Ovary (tissue), 3 donors: ENCODE measurements at regions not wholly inside any gene's neighbourhood (a gene's known extent, or its start where the extent isn't known, plus 50 kb on each side); places are given as distances from the start of the nearest gene placed in this dataset.

Experiments used
- CTCF ChIP-seq, 3 donors: fragments of 450-650 bp in 2 of 3; fragments of 200-600 bp in 1 of 3; IDR thresholded peaks; one replicate each; pipeline versions ENCODE4 v1.5.1 to v1.8.0; 2016 to 2022; ENCODE audit warnings: antibody characterized with exemption in 3 of 3, mild to moderate bottlenecking in 1 of 3
- EP300 ChIP-seq: sonication (generic); formaldehyde crosslinking; IDR thresholded peaks from one replicate; pipeline ENCODE4 v1.6.1; 2017; ENCODE audit warnings: antibody characterized with exemption
- POLR2A ChIP-seq: fragments of 450-650 bp; IDR thresholded peaks from one replicate; pipeline ENCODE4 v1.6.1; 2017; ENCODE audit warnings: antibody characterized with exemption, mild to moderate bottlenecking, moderate library complexity
- donor health status: DM: no; HTN: no; CAD: no.

- TF ChIP-seq CTCF (IDR thresholded peaks at IDR 0.05): no peak
- no peak for TF ChIP-seq EP300
- TF ChIP-seq POLR2A: no peak
Measured at GRCh38 chr6:74603322-74604076, 602.4 kb downstream of the COL12A1 start.
